ENCODE measurements at regions not wholly inside any gene's neighbourhood (a gene's known extent, or its start where the extent isn't known, plus 50 kb on each side); places are given as distances from the start of the nearest gene placed in this dataset.

DNA sequence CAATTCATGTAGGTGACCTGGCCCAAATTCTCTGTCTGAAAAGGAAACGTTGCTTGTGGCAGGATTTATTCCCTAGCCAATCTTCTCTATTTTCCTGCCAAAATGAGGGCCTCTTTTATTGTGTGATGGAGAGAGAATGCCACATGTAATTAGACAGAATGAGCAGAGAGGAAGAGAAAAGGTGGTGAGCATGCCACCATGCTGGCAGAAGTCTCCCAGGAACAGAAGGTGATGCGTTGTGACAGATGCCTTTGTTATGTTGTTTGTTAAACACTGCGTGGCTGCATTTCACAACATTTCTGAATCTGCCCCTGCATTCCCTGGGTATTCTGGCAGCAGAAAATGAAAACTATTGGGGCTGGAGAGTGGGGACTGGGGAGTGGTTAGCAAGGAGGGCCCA is 577.6 kb downstream of the TLR4 start:
- TF ChIP-seq, protein P1, sequence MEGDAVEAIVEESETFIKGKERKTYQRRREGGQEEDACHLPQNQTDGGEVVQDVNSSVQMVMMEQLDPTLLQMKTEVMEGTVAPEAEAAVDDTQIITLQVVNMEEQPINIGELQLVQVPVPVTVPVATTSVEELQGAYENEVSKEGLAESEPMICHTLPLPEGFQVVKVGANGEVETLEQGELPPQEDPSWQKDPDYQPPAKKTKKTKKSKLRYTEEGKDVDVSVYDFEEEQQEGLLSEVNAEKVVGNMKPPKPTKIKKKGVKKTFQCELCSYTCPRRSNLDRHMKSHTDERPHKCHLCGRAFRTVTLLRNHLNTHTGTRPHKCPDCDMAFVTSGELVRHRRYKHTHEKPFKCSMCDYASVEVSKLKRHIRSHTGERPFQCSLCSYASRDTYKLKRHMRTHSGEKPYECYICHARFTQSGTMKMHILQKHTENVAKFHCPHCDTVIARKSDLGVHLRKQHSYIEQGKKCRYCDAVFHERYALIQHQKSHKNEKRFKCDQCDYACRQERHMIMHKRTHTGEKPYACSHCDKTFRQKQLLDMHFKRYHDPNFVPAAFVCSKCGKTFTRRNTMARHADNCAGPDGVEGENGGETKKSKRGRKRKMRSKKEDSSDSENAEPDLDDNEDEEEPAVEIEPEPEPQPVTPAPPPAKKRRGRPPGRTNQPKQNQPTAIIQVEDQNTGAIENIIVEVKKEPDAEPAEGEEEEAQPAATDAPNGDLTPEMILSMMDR (IDR thresholded peaks at IDR 0.05; ENCODE audit: low read length), result no peak
- no peak for TF ChIP-seq EZH2 (IDR thresholded peaks at IDR 0.05; ENCODE audit: borderline replicate concordance, low read length)

All from OCI-LY1 (cell line).